ENCODE measurements at regions not wholly inside any gene's neighbourhood (a gene's known extent, or its start where the extent isn't known, plus 50 kb on each side); places are given as distances from the start of the nearest gene placed in this dataset.

DNA sequence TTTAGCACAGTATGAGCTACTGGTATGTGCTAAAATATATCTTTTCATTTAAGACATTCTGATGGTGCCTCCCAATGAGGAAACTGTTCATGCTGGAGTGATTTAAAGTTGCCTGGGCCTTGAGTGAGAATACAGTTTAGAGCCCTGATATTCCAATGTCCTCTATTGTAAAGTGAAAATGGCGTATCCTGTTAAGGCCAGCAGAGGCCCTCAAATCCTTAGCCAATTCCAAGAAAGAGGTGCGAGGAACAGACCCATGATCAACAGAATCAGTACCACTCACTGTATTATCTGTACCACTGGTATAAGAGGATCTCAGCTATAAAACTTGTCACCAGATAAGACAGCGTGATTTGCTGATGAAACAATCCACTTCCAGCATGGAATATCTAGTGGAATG lies 273.1 kb upstream of the SLITRK5 start:
- TF ChIP-seq FOXM1 (IDR thresholded peaks at IDR 0.05; ENCODE audit: borderline replicate concordance, low read depth) (no peak), RAD21 (IDR thresholded peaks at IDR 0.05; ENCODE audit: low read depth) (0 out of 2 replicates have a peak, but pooled peaks have one; percentile 6), EP300 (IDR thresholded peaks at IDR 0.05; ENCODE audit: borderline replicate concordance) (no peak), NFIC (IDR thresholded peaks at IDR 0.05) (no peak), USF1 (IDR thresholded peaks at IDR 0.05) (no peak), TCF12 (IDR thresholded peaks at IDR 0.05; ENCODE audit: low read depth) (no peak)
- TF ChIP-seq, protein P1, sequence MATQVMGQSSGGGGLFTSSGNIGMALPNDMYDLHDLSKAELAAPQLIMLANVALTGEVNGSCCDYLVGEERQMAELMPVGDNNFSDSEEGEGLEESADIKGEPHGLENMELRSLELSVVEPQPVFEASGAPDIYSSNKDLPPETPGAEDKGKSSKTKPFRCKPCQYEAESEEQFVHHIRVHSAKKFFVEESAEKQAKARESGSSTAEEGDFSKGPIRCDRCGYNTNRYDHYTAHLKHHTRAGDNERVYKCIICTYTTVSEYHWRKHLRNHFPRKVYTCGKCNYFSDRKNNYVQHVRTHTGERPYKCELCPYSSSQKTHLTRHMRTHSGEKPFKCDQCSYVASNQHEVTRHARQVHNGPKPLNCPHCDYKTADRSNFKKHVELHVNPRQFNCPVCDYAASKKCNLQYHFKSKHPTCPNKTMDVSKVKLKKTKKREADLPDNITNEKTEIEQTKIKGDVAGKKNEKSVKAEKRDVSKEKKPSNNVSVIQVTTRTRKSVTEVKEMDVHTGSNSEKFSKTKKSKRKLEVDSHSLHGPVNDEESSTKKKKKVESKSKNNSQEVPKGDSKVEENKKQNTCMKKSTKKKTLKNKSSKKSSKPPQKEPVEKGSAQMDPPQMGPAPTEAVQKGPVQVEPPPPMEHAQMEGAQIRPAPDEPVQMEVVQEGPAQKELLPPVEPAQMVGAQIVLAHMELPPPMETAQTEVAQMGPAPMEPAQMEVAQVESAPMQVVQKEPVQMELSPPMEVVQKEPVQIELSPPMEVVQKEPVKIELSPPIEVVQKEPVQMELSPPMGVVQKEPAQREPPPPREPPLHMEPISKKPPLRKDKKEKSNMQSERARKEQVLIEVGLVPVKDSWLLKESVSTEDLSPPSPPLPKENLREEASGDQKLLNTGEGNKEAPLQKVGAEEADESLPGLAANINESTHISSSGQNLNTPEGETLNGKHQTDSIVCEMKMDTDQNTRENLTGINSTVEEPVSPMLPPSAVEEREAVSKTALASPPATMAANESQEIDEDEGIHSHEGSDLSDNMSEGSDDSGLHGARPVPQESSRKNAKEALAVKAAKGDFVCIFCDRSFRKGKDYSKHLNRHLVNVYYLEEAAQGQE (IDR thresholded peaks at IDR 0.05; ENCODE audit: low read depth): no peak

Measured in Ishikawa (cell line).